ENCODE measurements at regions not wholly inside any gene's neighbourhood (a gene's known extent, or its start where the extent isn't known, plus 50 kb on each side); places are given as distances from the start of the nearest gene placed in this dataset.

- TF ChIP-seq POLR2AphosphoS5 (IDR thresholded peaks at IDR 0.05; ENCODE audit: low read depth) (no peak), CTCF (IDR thresholded peaks at IDR 0.05; ENCODE audit: insufficient read depth, low read length) (no peak)
Measured at GRCh38 chr18:64674694-64675093, 525.8 kb upstream of the LINC00305 start.
